HG03571 (cell line): ENCODE measurements at regions not wholly inside any gene's neighbourhood (a gene's known extent, or its start where the extent isn't known, plus 50 kb on each side); places are given as distances from the start of the nearest gene placed in this dataset.
"Not testable (repeated sequence)": the region's sequence is repeated elsewhere in the genome, so short reads cannot be mapped to it uniquely, and the experiment has no call there.

Source experiments
- ATAC-seq: cut with Tn5 transposase; IDR thresholded peaks from one replicate; pipeline ENCODE4 v1.9.1; 2021; ENCODE audit not compliant: unreplicated experiment

DNA sequence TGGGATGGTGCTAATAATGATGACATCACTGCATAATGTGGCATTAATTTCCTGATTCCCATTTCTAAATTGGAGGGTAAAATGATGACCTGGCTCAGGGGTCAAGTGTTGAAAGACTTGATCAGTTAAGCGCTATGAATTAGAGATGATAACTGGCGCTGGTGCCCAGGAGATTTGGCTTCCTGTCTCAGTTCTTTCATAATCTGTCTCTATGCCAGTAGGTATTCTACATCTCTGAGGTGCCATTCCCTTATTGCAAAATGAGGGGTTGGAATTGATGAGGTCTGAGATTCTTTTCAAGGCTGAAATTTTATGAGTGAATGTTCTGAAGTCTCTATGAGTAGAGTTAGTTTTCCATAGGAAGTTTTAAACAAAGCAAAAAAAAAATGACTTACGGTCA lies 1715.1 kb upstream of the WWC1 start:
- ATAC-seq = no peak

GRCh38 chr5:166581826-166582225 lies 1709.6 kb upstream of the WWC1 start:
- no peak for ATAC-seq

- ATAC-seq = no peak
These were observed 1709.0 kb upstream of the WWC1 start for GRCh38 chr5:166582416-166582815.

DNA sequence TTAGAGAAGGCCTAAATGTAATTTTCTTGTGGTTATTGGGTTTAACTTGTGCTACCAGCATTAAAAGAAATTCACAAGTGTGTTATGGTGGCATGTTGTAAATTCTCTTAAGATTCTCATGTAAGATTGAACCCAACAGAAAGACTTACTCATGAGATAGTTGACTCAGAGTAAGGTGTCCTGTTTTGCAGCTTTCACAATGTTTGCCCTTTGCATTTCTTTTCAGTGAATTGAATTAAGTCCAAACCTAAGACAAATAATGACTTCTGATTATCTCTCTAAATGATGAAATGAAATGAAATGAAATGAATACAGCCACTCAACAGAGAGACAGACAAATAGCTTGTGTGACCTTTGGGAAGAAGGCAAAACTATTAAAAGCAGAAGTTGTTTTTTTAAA lies 1696.9 kb upstream of the WWC1 start:
- no peak for ATAC-seq

GRCh38 chr5:166595274-166595951 lies 1696.0 kb upstream of the WWC1 start:
- no peak for ATAC-seq

GRCh38 chr5:166596043-166596442 lies 1695.4 kb upstream of the WWC1 start:
- no peak for ATAC-seq

- ATAC-seq = no peak
These were observed 1689.2 kb upstream of the WWC1 start for GRCh38 chr5:166602271-166602670.

DNA sequence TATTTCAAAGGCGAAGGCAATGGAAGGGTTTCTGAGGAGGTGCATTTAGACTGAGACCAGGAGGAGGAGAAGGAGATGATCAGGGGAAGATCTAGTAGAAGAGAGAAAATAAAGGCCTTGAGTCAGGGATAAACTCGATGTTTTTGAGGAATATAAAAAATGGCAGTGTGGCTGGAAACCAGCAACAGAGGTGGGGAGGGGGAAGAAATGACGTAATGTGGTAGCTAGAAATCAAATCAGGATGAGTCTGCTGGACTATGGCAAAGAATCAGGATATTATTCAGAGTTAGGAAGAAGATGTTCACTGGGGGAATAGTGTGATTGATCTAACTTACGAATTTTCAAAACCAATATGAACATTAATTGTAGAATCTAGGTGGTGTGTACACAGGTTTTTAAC lies 1673.9 kb upstream of the WWC1 start:
- ATAC-seq = no peak

- ATAC-seq = no peak
These were observed 1672.9 kb upstream of the WWC1 start for GRCh38 chr5:166618526-166618925.

DNA sequence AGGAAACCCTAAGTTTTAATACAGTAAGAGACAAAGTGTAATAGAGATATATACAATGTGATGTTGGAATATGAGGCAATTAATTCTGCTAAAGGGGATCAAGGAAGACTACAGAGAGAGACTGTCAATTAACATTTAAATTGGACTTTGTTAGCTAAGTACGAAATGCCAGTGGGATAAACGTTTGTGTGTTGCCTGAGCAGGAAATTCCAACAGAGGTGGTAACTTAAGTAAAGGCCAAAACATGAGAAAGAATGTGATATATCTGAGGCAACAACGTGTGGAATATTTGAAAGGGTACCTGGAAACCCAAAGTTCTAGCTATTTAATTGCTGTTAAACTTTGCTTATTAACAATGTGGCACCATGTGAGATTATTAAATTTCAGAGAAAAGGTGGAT lies 1666.9 kb upstream of the WWC1 start:
- no peak for ATAC-seq

- no peak for ATAC-seq
These were observed 1666.1 kb upstream of the WWC1 start for GRCh38 chr5:166625210-166625865.

DNA sequence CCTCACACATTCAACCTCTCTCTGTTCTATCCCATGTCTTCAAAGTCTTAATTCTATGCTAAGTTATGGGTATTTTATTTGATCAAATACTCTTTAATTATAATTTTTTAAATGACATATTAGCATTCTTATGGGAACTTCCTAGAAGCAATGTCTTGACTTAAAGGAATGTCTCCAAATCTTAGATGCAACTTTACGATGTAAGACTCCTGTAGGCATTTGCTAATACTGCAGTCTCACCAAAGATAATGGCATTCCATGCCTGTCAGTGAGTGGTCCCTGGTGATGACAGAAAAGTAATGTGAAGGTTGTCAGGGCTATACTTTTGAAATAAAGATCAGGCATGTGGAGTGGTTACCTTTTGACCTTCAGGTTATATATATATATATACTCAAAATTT lies 1654.2 kb upstream of the WWC1 start:
- no peak for ATAC-seq

DNA sequence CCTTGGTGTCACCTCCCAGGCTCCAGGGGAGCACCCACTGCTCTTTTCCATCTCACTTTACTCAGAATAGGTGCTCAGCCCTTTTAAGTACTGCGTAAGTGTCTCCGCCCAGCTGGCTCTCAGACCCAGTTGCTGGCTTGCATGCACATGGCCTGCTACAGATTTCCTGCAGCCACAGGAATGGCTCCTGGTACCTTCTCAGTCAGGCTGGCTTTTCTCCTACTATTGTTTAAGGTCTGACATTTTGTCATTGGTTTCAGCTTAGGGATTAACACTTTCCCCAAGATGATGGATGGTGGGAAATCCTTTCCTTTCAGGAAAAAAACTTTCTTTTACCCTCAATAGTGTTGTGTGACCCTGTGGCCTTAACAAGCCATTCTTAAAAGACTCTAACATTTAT lies 1652.3 kb upstream of the WWC1 start:
- ATAC-seq = no peak

- ATAC-seq = not testable (repeated sequence)
These were observed 1651.3 kb upstream of the WWC1 start for GRCh38 chr5:166640136-166640535.

- no peak for ATAC-seq
These were observed 1642.7 kb upstream of the WWC1 start for GRCh38 chr5:166648736-166649135.

DNA sequence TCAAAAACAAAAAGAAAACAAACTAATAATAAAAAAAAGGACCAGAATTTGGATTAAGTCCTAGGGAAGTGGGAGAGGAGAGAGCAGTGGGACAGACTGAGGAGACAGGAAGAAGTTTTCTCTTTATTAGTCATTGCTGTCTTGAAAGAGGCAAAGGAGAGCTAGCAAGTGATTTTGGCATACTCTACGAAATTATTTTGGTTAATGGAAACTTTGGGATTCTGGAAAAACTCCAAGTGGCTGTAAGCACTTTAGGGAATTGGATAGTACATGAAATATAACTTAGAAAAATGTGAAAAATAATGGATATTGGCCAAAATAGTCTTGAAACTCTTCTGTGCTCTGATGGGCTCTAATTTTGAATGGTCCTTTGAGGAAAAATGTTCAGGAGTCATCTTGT lies 1641.8 kb upstream of the WWC1 start:
- ATAC-seq = no peak

GRCh38 chr5:166651234-166651633 lies 1640.2 kb upstream of the WWC1 start:
- no peak for ATAC-seq

- no peak for ATAC-seq
These were observed 1619.6 kb upstream of the WWC1 start for GRCh38 chr5:166671811-166672210.

GRCh38 chr5:166672431-166672830 lies 1619.0 kb upstream of the WWC1 start:
- no peak for ATAC-seq

- ATAC-seq = no peak
These were observed 1613.6 kb upstream of the WWC1 start for GRCh38 chr5:166677891-166678290.

GRCh38 chr5:166679331-166679730 lies 1612.1 kb upstream of the WWC1 start:
- ATAC-seq = no peak

DNA sequence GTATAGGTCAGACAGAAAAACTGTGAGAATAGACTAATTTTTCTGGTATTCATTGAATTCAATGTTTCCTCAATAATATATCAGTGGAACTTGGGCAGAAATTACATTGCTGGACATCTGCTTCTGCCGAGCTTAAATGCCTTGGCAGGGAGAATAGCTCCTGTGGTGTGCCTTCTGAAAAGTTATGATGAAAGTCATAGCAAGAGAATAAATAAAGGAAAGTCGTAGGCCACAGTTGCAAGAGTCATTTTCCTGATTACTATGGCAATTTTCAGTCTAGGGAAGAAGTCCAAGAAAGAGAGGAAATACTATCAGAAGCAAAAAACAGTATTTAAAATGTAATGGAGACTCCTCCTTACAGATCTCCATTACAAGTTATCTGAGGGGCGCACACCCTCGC lies 1596.1 kb upstream of the WWC1 start:
- no peak for ATAC-seq

DNA sequence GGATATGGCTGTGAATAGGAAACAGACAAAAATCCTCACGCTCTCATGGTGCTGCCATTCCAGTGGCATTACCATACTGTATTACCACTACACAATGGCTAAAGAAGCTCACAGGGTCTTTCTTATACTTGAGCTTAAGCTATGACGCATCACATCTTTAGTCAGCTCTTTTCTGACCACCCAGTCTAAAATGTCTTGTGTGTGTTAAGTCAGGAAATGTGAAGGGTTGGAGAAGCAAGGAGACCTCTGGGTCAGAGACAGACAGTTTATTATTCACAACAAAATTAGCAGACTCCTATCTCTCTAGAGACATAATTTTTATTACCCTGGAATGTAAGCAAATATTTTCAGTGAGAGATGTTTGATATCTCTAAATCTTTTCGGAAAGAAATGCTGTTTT lies 1583.2 kb upstream of the WWC1 start:
- no peak for ATAC-seq
